H1 (cell line): ENCODE measurements at regions not wholly inside any gene's neighbourhood (a gene's known extent, or its start where the extent isn't known, plus 50 kb on each side); places are given as distances from the start of the nearest gene placed in this dataset.

Experiments
- ASH2L ChIP-seq: fragments of 200-600, 300-600 bp; sonication (generic); IDR thresholded peaks from one replicate; pipeline ENCODE4 v1.7.1; 2017; ENCODE audit warnings: low read length
- KDM5A ChIP-seq: fragments of 200-600 bp; IDR thresholded peaks from 2 replicates; pipeline ENCODE4 v1.7.1; 2012; ENCODE audit warnings: mild to moderate bottlenecking, low read length, inconsistent platforms, mixed read lengths
- NANOG ChIP-seq: IDR thresholded peaks from 2 replicates; pipeline ENCODE4 v1.6.1; 2011; ENCODE audit warnings: low read length, low read depth, mild to moderate bottlenecking, inconsistent platforms; ENCODE audit not compliant: insufficient read depth, poor library complexity, severe bottlenecking
- SIN3A ChIP-seq, 2 experiments: IDR thresholded peaks in 1 of 2; conservative IDR thresholded peaks in 1 of 2; 2 replicates each; pipeline ENCODE4 v1.6.1; 2011 to 2012; ENCODE audit warnings: low read length in 2 of 2, improper control_type of control experiment in 1 of 2, low read depth in 1 of 2, mild to moderate bottlenecking in 1 of 2

DNA sequence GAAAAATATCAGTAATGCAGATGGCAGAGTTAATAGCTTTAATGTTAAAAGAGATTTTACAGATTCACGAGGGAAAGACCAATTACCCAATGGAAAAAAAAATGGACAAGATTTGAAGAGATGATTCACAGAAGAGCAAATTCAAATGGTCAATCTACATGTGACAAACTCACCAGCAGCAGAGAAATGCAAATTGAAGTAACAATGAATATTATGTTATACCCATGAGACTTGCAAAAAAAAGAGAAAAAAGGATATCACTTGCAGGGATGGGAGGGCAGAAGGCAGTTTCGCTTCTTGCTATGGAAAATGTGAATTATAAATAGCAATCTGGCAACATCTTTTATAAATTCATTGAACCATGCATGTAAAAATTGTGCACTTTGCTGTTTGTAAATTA lies 55.9 kb downstream of the PROKR2 start (continued):
- TF ChIP-seq ASH2L = no peak
- TF ChIP-seq SIN3A (conservative IDR thresholded peaks at IDR 0.05 in 1 of 2, IDR thresholded peaks at IDR 0.05 in 1 of 2; ENCODE audit: low read depth in 1 of 2, low read length in 2 of 2) = no peak
- TF ChIP-seq NANOG = no peak
- TF ChIP-seq KDM5A = no peak
